ENCODE measurements at regions not wholly inside any gene's neighbourhood (a gene's known extent, or its start where the extent isn't known, plus 50 kb on each side); places are given as distances from the start of the nearest gene placed in this dataset.

- no peak for TF ChIP-seq POLR2AphosphoS5 (IDR thresholded peaks at IDR 0.05)
- no peak for TF ChIP-seq POLR2A (IDR thresholded peaks at IDR 0.05)
Measured at GRCh38 chr2:147614471-147614870, 230.4 kb upstream of the ACVR2A start.

Measured in sigmoid colon (tissue), 4 donors.